NCI-H1417 (cell line): ENCODE measurements at regions not wholly inside any gene's neighbourhood (a gene's known extent, or its start where the extent isn't known, plus 50 kb on each side); places are given as distances from the start of the nearest gene placed in this dataset.

Experiments used
- DNase-seq, 3 experiments: peaks; one replicate each; lab custom pipeline; 2025; lab: John Stamatoyannopoulos, UW

GRCh38 chr17:55634702-55635101, 88.0 kb downstream of the TMEM100 start:
- no peak for DNase-seq

- DNase-seq, result no peak
Observed at GRCh38 chr17:55632893-55633292, 89.8 kb downstream of the TMEM100 start.

- no peak for DNase-seq
Observed at GRCh38 chr17:55632236-55632635, 90.4 kb downstream of the TMEM100 start.

GRCh38 chr17:55629995-55630394, 92.7 kb downstream of the TMEM100 start:
- no peak for DNase-seq

GRCh38 chr17:55625521-55625920, 97.1 kb downstream of the TMEM100 start:
- DNase-seq, result no peak

GRCh38 chr17:55624772-55625433, 97.8 kb downstream of the TMEM100 start:
- no peak for DNase-seq

- no peak for DNase-seq
Observed at GRCh38 chr17:55622547-55622946, 100.1 kb downstream of the TMEM100 start.

- no peak for DNase-seq
Observed at GRCh38 chr17:55620945-55621344, 101.7 kb downstream of the TMEM100 start.

GRCh38 chr17:55620023-55620422, 102.6 kb downstream of the TMEM100 start:
- no peak for DNase-seq

- no peak for DNase-seq
Observed at GRCh38 chr17:55617441-55617840, 105.2 kb downstream of the TMEM100 start.

GRCh38 chr17:55614061-55614460, 102.8 kb upstream of the SMIM36 start:
- DNase-seq, result no peak

- no peak for DNase-seq
Observed at GRCh38 chr17:55612691-55613141, 101.5 kb upstream of the SMIM36 start.

- no peak for DNase-seq
Observed at GRCh38 chr17:55607731-55608341, 96.6 kb upstream of the SMIM36 start.

GRCh38 chr17:55606488-55606815, 95.2 kb upstream of the SMIM36 start:
- no peak for DNase-seq

- DNase-seq, result no peak
Observed at GRCh38 chr17:55605705-55606487, 94.6 kb upstream of the SMIM36 start.

GRCh38 chr17:55601874-55602364, 90.7 kb upstream of the SMIM36 start:
- peak in 2 of 3 experiments; percentile 10 to 36 for DNase-seq

GRCh38 chr17:55598495-55598894, 87.2 kb upstream of the SMIM36 start:
- DNase-seq, result peak in 1 of 3 experiments; percentile 2

GRCh38 chr17:55588446-55589242, 77.4 kb upstream of the SMIM36 start:
- DNase-seq, result no peak

GRCh38 chr17:55587608-55588139, 76.4 kb upstream of the SMIM36 start:
- DNase-seq, result no peak

- no peak for DNase-seq
Observed at GRCh38 chr17:55585629-55586028, 74.4 kb upstream of the SMIM36 start.

- no peak for DNase-seq
Observed at GRCh38 chr17:55584861-55585260, 73.6 kb upstream of the SMIM36 start.
